ENCODE measurements at regions not wholly inside any gene's neighbourhood (a gene's known extent, or its start where the extent isn't known, plus 50 kb on each side); places are given as distances from the start of the nearest gene placed in this dataset.

- Mint-ChIP-seq H3K9me3 (no peaks in the 10 kb centered on the region), H3K27ac (no peak overlapping the region), H3K4me3 (no peak overlapping the region), H3K27me3 (no peaks in the 10 kb centered on the region), H3K36me3 (ENCODE audit: low read depth) (no peaks in the 10 kb centered on the region), H3K4me1 (no peaks in the 10 kb centered on the region)
- DNase-seq: no peak
- CTCF ChIA-PET: no interaction called here
- POLR2A ChIA-PET: no interaction called here
These were observed 210.7 kb upstream of the PPP2R2D start for GRCh38 chr10:131689954-131690757.

GRCh38 chr10:131690805-131691239, 210.0 kb upstream of the PPP2R2D start:
- ChIA-PET POLR2A (no interaction called here), CTCF (no interaction called here)
- H3K9me3 Mint-ChIP-seq: no peaks in the 10 kb centered on the region
- no peak for DNase-seq
- H3K4me1 Mint-ChIP-seq: no peaks in the 10 kb centered on the region
- H3K4me3 Mint-ChIP-seq: no peak overlapping the region
- H3K36me3 Mint-ChIP-seq (ENCODE audit: low read depth): no peaks in the 10 kb centered on the region
- H3K27me3 Mint-ChIP-seq: no peaks in the 10 kb centered on the region
- no peak overlapping the region for H3K27ac Mint-ChIP-seq

- Mint-ChIP-seq H3K9me3 (no peaks in the 10 kb centered on the region), H3K4me1 (no peaks in the 10 kb centered on the region), H3K4me3 (no peak overlapping the region), H3K27ac (no peak overlapping the region), H3K27me3 (no peaks in the 10 kb centered on the region), H3K36me3 (ENCODE audit: low read depth) (no peaks in the 10 kb centered on the region)
- ChIA-PET CTCF (interaction anchor here (0.6 to 1.5 kb wide), 4 partner anchors 10 to 500 kb away, joined by 3 to 4 read pairs (median 3); no protein-coding TSS in a partner anchor), POLR2A (no interaction called here)
- no peak for DNase-seq
These were observed 209.2 kb upstream of the PPP2R2D start for GRCh38 chr10:131691481-131692090.

- POLR2A ChIA-PET: no interaction called here
- Mint-ChIP-seq H3K4me3 (no peak overlapping the region), H3K36me3 (ENCODE audit: low read depth) (no peaks in the 10 kb centered on the region), H3K27ac (no peak overlapping the region), H3K9me3 (no peaks in the 10 kb centered on the region), H3K4me1 (no peaks in the 10 kb centered on the region), H3K27me3 (no peaks in the 10 kb centered on the region)
- CTCF ChIA-PET: interaction anchor here (0.6 to 1.5 kb wide), 3 partner anchors 10 to 501 kb away, joined by 3 to 4 read pairs (median 3); no protein-coding TSS in a partner anchor
- no peak for DNase-seq
These were observed 208.6 kb upstream of the PPP2R2D start for GRCh38 chr10:131692176-131692575.

- POLR2A ChIA-PET: no interaction called here
- CTCF ChIA-PET: interaction anchor here (1.5 kb wide), 1 partner anchor 9 kb away, joined by 4 read pairs; no protein-coding TSS in a partner anchor
- H3K27me3 Mint-ChIP-seq: no peaks in the 10 kb centered on the region
- no peak for DNase-seq
- no peaks in the 10 kb centered on the region for H3K36me3 Mint-ChIP-seq (ENCODE audit: low read depth)
- H3K27ac Mint-ChIP-seq: no peak overlapping the region
- H3K4me3 Mint-ChIP-seq: no peak overlapping the region
- H3K9me3 Mint-ChIP-seq: no peaks in the 10 kb centered on the region
- no peaks in the 10 kb centered on the region for H3K4me1 Mint-ChIP-seq
These were observed 208.0 kb upstream of the PPP2R2D start for GRCh38 chr10:131692686-131693334.

GRCh38 chr10:131693766-131694165, 207.0 kb upstream of the PPP2R2D start:
- ChIA-PET CTCF (no interaction called here), POLR2A (no interaction called here)
- DNase-seq: no peak
- no peaks in the 10 kb centered on the region for H3K27me3 Mint-ChIP-seq
- no peak overlapping the region for H3K4me3 Mint-ChIP-seq
- no peaks in the 10 kb centered on the region for H3K36me3 Mint-ChIP-seq (ENCODE audit: low read depth)
- no peaks in the 10 kb centered on the region for H3K4me1 Mint-ChIP-seq
- H3K27ac Mint-ChIP-seq: no peak overlapping the region
- no peaks in the 10 kb centered on the region for H3K9me3 Mint-ChIP-seq

GRCh38 chr10:131694168-131694780, 206.5 kb upstream of the PPP2R2D start:
- Mint-ChIP-seq H3K36me3 (ENCODE audit: low read depth) (no peaks in the 10 kb centered on the region), H3K4me1 (no peaks in the 10 kb centered on the region), H3K9me3 (no peaks in the 10 kb centered on the region), H3K27ac (no peak overlapping the region), H3K27me3 (no peaks in the 10 kb centered on the region), H3K4me3 (no peak overlapping the region)
- ChIA-PET CTCF (no interaction called here), POLR2A (no interaction called here)
- DNase-seq: no peak

GRCh38 chr10:131694781-131695495, 205.9 kb upstream of the PPP2R2D start:
- POLR2A ChIA-PET: interaction anchor here (0.6 kb wide), 1 partner anchor 168 kb away, joined by 3 read pairs; no protein-coding TSS in a partner anchor
- H3K4me3 Mint-ChIP-seq: no peak overlapping the region
- H3K4me1 Mint-ChIP-seq: no peaks in the 10 kb centered on the region
- H3K9me3 Mint-ChIP-seq: no peaks in the 10 kb centered on the region
- CTCF ChIA-PET: no interaction called here
- no peaks in the 10 kb centered on the region for H3K36me3 Mint-ChIP-seq (ENCODE audit: low read depth)
- H3K27ac Mint-ChIP-seq: no peak overlapping the region
- H3K27me3 Mint-ChIP-seq: no peaks in the 10 kb centered on the region
- no peak for DNase-seq

GRCh38 chr10:131695496-131696165, 205.2 kb upstream of the PPP2R2D start:
- Mint-ChIP-seq H3K36me3 (ENCODE audit: low read depth) (no peaks in the 10 kb centered on the region), H3K27ac (no peak overlapping the region)

GRCh38 chr10:131697476-131698128, 203.2 kb upstream of the PPP2R2D start:
- POLR2A ChIA-PET: no interaction called here

More at GRCh38 chr10:131695496-131696165, 205.2 kb upstream of the PPP2R2D start:
- POLR2A ChIA-PET: interaction anchor here (0.6 kb wide), 1 partner anchor 169 kb away, joined by 3 read pairs; no protein-coding TSS in a partner anchor
- Mint-ChIP-seq H3K9me3 (no peaks in the 10 kb centered on the region), H3K4me1 (no peaks in the 10 kb centered on the region), H3K4me3 (no peak overlapping the region), H3K27me3 (no peaks in the 10 kb centered on the region)
- DNase-seq: no peak
- CTCF ChIA-PET: no interaction called here

GRCh38 chr10:131698232-131698631, 202.6 kb upstream of the PPP2R2D start:
- H3K9me3 Mint-ChIP-seq: no peaks in the 10 kb centered on the region
- no peak overlapping the region for H3K4me3 Mint-ChIP-seq
- H3K4me1 Mint-ChIP-seq: no peaks in the 10 kb centered on the region
- CTCF ChIA-PET: no interaction called here
- POLR2A ChIA-PET: no interaction called here
- DNase-seq: no peak
- no peaks in the 10 kb centered on the region for H3K36me3 Mint-ChIP-seq (ENCODE audit: low read depth)
- H3K27me3 Mint-ChIP-seq: no peaks in the 10 kb centered on the region
- no peak overlapping the region for H3K27ac Mint-ChIP-seq

More at GRCh38 chr10:131697476-131698128, 203.2 kb upstream of the PPP2R2D start:
- Mint-ChIP-seq H3K4me1 (no peaks in the 10 kb centered on the region), H3K36me3 (ENCODE audit: low read depth) (no peaks in the 10 kb centered on the region), H3K9me3 (no peaks in the 10 kb centered on the region), H3K27ac (no peak overlapping the region), H3K4me3 (no peak overlapping the region), H3K27me3 (no peaks in the 10 kb centered on the region)
- DNase-seq: no peak
- CTCF ChIA-PET: no interaction called here

GRCh38 chr10:131698986-131699385, 201.8 kb upstream of the PPP2R2D start:
- no peaks in the 10 kb centered on the region for H3K27me3 Mint-ChIP-seq
- ChIA-PET POLR2A (no interaction called here), CTCF (no interaction called here)
- no peak for DNase-seq
- H3K27ac Mint-ChIP-seq: no peak overlapping the region
- H3K4me1 Mint-ChIP-seq: no peaks in the 10 kb centered on the region
- H3K4me3 Mint-ChIP-seq: no peak overlapping the region
- no peaks in the 10 kb centered on the region for H3K9me3 Mint-ChIP-seq
- no peaks in the 10 kb centered on the region for H3K36me3 Mint-ChIP-seq (ENCODE audit: low read depth)
